ENCODE measurements at regions not wholly inside any gene's neighbourhood (a gene's known extent, or its start where the extent isn't known, plus 50 kb on each side); places are given as distances from the start of the nearest gene placed in this dataset.

DNA sequence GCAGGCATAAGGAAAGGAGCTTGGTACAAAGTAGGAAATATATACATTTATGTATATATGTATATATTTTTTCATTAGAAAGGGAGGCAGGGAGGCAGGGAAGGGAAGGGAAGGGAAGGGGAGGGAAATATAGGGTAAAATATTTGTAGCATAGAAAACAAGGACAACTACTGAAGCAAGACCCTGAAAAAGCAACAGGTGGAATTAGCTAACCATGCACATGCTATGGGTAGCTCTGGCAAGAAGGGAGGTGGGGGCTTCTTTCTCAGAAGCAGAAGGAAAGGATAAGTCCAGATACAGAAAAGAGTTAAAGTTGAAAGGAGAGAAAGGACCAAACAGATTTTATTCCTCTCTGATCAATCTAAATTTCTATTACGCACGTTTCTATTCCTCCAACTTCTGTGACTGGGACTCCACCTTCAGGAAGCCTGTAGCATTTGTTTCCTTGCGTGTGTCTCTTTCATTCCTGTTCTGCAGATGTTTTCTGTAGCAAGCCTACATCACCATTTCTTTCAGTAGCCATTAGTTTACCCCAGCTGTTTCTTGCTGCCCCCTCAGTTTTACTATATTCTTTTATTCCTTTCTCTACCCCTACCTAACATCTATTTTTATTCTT, 82.9 kb downstream of the OR13H1 start:
- TF ChIP-seq, protein P1, sequence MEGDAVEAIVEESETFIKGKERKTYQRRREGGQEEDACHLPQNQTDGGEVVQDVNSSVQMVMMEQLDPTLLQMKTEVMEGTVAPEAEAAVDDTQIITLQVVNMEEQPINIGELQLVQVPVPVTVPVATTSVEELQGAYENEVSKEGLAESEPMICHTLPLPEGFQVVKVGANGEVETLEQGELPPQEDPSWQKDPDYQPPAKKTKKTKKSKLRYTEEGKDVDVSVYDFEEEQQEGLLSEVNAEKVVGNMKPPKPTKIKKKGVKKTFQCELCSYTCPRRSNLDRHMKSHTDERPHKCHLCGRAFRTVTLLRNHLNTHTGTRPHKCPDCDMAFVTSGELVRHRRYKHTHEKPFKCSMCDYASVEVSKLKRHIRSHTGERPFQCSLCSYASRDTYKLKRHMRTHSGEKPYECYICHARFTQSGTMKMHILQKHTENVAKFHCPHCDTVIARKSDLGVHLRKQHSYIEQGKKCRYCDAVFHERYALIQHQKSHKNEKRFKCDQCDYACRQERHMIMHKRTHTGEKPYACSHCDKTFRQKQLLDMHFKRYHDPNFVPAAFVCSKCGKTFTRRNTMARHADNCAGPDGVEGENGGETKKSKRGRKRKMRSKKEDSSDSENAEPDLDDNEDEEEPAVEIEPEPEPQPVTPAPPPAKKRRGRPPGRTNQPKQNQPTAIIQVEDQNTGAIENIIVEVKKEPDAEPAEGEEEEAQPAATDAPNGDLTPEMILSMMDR (conservative IDR thresholded peaks at IDR 0.05; ENCODE audit: low read depth, low read length) = peak; percentile 58
- no peak for TF ChIP-seq EZH2 (IDR thresholded peaks at IDR 0.05; ENCODE audit: low read length, unreplicated experiment)
- no peak for TF ChIP-seq EZH2phosphoT487 (IDR thresholded peaks at IDR 0.05; ENCODE audit: borderline replicate concordance, low read length)
